ENCODE measurements at regions not wholly inside any gene's neighbourhood (a gene's known extent, or its start where the extent isn't known, plus 50 kb on each side); places are given as distances from the start of the nearest gene placed in this dataset.

- no peak overlapping the region for H3K4me3 ChIP-seq
- intact Hi-C loops (cut with DNase I; ENCODE audit: low total_unique reads), result no loop called here
- peaks cover 0 to 21% (median 0%) of the 10 kb centered on the region in 3 donors for H3K27me3 ChIP-seq
- no peaks in the 10 kb centered on the region for H3K36me3 ChIP-seq
- H3K27ac ChIP-seq, result no peak overlapping the region
- TF ChIP-seq EP300 (IDR thresholded peaks at IDR 0.05) (no peak), CTCF (IDR thresholded peaks at IDR 0.05) (no peak)
- H3K4me1 ChIP-seq, result no peaks in the 10 kb centered on the region
- 77 to 97% (median 84%) methylated on average over 15 to 18 of the region's 18 CpGs for WGBS, 5 donors
- DNase-seq, result no peak
- no peaks in the 10 kb centered on the region for H3K9me3 ChIP-seq
Observed at GRCh38 chr1:239954836-239955235, 136.8 kb upstream of the FMN2 start.

GRCh38 chr1:239955431-239955830 lies 136.3 kb upstream of the FMN2 start:
- no peak for DNase-seq
- Histone ChIP-seq H3K36me3 (no peaks in the 10 kb centered on the region), H3K4me3 (no peak overlapping the region), H3K9me3 (no peaks in the 10 kb centered on the region), H3K27ac (no peak overlapping the region), H3K4me1 (no peaks in the 10 kb centered on the region), H3K27me3 (peaks cover 0 to 21% (median 0%) of the 10 kb centered on the region in 3 donors)
- 83 to 92% (median 88%) methylated on average over 12 of the region's 12 CpGs for WGBS, 5 donors
- intact Hi-C loops (cut with DNase I; ENCODE audit: low total_unique reads), result no loop called here
- TF ChIP-seq POLR2AphosphoS5 (IDR thresholded peaks at IDR 0.05), result no peak
- no peak for TF ChIP-seq EP300 (IDR thresholded peaks at IDR 0.05)
- no peak for TF ChIP-seq POLR2A (IDR thresholded peaks at IDR 0.05)
- no peak for TF ChIP-seq CTCF (IDR thresholded peaks at IDR 0.05)

- Histone ChIP-seq H3K36me3 (no peaks in the 10 kb centered on the region), H3K4me1 (no peaks in the 10 kb centered on the region), H3K9me3 (no peaks in the 10 kb centered on the region), H3K4me3 (no peak overlapping the region), H3K27me3 (peaks cover 0 to 21% (median 0%) of the 10 kb centered on the region in 3 donors), H3K27ac (no peak overlapping the region)
- DNase-seq, result no peak
- WGBS, 5 donors, result 63 to 75% (median 68%) methylated on average over 6 of the region's 6 CpGs
- TF ChIP-seq EP300 (IDR thresholded peaks at IDR 0.05) (no peak), POLR2AphosphoS5 (IDR thresholded peaks at IDR 0.05) (no peak), POLR2A (IDR thresholded peaks at IDR 0.05) (no peak), CTCF (IDR thresholded peaks at IDR 0.05) (no peak)
- intact Hi-C loops (cut with DNase I; ENCODE audit: low total_unique reads), result no loop called here
Observed at GRCh38 chr1:239956263-239956662, 135.4 kb upstream of the FMN2 start.

GRCh38 chr1:239958063-239958462 lies 133.6 kb upstream of the FMN2 start:
- intact Hi-C loops (cut with DNase I; ENCODE audit: low total_unique reads), result no loop called here
- no peak overlapping the region for H3K27ac ChIP-seq
- TF ChIP-seq POLR2A (IDR thresholded peaks at IDR 0.05), result no peak
- TF ChIP-seq POLR2AphosphoS5 (IDR thresholded peaks at IDR 0.05), result no peak
- no peak for TF ChIP-seq CTCF (IDR thresholded peaks at IDR 0.05)
- TF ChIP-seq EP300 (IDR thresholded peaks at IDR 0.05), result no peak
- peaks cover 0 to 21% (median 0%) of the 10 kb centered on the region in 3 donors for H3K27me3 ChIP-seq
- 53 to 73% (median 61%) methylated on average over 3 to 4 of the region's 4 CpGs for whole genome bisulfite sequencing, 5 donors
- DNase-seq, result no peak
- no peaks in the 10 kb centered on the region for H3K36me3 ChIP-seq
- no peaks in the 10 kb centered on the region for H3K9me3 ChIP-seq
- no peaks in the 10 kb centered on the region for H3K4me1 ChIP-seq
- H3K4me3 ChIP-seq, result no peak overlapping the region

Measured in stomach (tissue), 8 donors.